Posterior vena cava (tissue), 2 donors: ENCODE measurements at regions not wholly inside any gene's neighbourhood (a gene's known extent, or its start where the extent isn't known, plus 50 kb on each side); places are given as distances from the start of the nearest gene placed in this dataset.
"Not testable (repeated sequence)": the region's sequence is repeated elsewhere in the genome, so short reads cannot be mapped to it uniquely, and the experiment has no call there.

Experiments
- DNase-seq: peaks from one replicate; pipeline ENCODE4 v3.0.0-alpha.2; 2020; ENCODE audit warnings: low spot score
- intact Hi-C, 2 donors: fragments of 100-400 bp; cut with DNase I; formaldehyde crosslinking; loops; one replicate each; pipeline versions ENCODE4 v1.14.1 to v1.14.2; 2022 to 2023
- donor health status: DM: yes; HTN: yes; CAD: no.
- donor health status: DM: yes; HTN: yes; CAD: no.

- intact Hi-C loops, result no loop called here
- DNase-seq, result no peak
Observed at GRCh38 chr4:107472265-107472948, 247.6 kb downstream of the PAPSS1 start.

- intact Hi-C loops, result no loop called here
- no peak for DNase-seq
Observed at GRCh38 chr4:107470173-107470572, 249.9 kb downstream of the PAPSS1 start.

- DNase-seq, result no peak
- intact Hi-C loops, result no loop called here
Observed at GRCh38 chr4:107468812-107469211, 251.2 kb downstream of the PAPSS1 start.

- no peak for DNase-seq
- intact Hi-C loops, result no loop called here
Observed at GRCh38 chr4:107468156-107468555, 251.9 kb downstream of the PAPSS1 start.

- no peak for DNase-seq
- intact Hi-C loops, result no loop called here
Observed at GRCh38 chr4:107467461-107467860, 252.6 kb downstream of the PAPSS1 start.

GRCh38 chr4:107458194-107458593 is 261.8 kb downstream of the PAPSS1 start:
- DNase-seq, result no peak
- intact Hi-C loops, result loop anchor here in 1 of 2 donors (5.0 kb wide), 1 partner anchor 674 kb away; no protein-coding TSS in a partner anchor

GRCh38 chr4:107453987-107454386 is 266.0 kb downstream of the PAPSS1 start:
- DNase-seq, result no peak
- intact Hi-C loops, result no loop called here

- intact Hi-C loops, result no loop called here
- no peak for DNase-seq
Observed at GRCh38 chr4:107452717-107453630, 267.1 kb downstream of the PAPSS1 start.

- intact Hi-C loops, result no loop called here
Observed at GRCh38 chr4:107449611-107450369, 270.2 kb downstream of the PAPSS1 start.

GRCh38 chr4:107442538-107443111 is 277.4 kb downstream of the PAPSS1 start:
- no peak for DNase-seq
- intact Hi-C loops, result no loop called here

More at GRCh38 chr4:107449611-107450369, 270.2 kb downstream of the PAPSS1 start:
- no peak for DNase-seq

GRCh38 chr4:107439401-107439800 is 280.6 kb downstream of the PAPSS1 start:
- DNase-seq, result no peak
- intact Hi-C loops, result no loop called here

GRCh38 chr4:107436471-107436870 is 283.6 kb downstream of the PAPSS1 start:
- DNase-seq, intact Hi-C loops: not testable (repeated sequence)

- intact Hi-C loops, result no loop called here
- DNase-seq, result no peak
Observed at GRCh38 chr4:107432451-107432850, 287.6 kb downstream of the PAPSS1 start.

- no peak for DNase-seq
- intact Hi-C loops, result no loop called here
Observed at GRCh38 chr4:107423677-107424405, 296.2 kb downstream of the PAPSS1 start.

GRCh38 chr4:107419536-107419935 is 300.5 kb downstream of the PAPSS1 start:
- DNase-seq, intact Hi-C loops: not testable (repeated sequence)

- intact Hi-C loops, result no loop called here
- DNase-seq, result no peak
Observed at GRCh38 chr4:107419052-107419451, 301.0 kb downstream of the PAPSS1 start.

GRCh38 chr4:107415490-107415889 is 304.5 kb downstream of the PAPSS1 start:
- DNase-seq, intact Hi-C loops: not testable (repeated sequence)

- intact Hi-C loops, result not testable (repeated sequence)
Observed at GRCh38 chr4:107409872-107410271, 310.2 kb downstream of the PAPSS1 start.

GRCh38 chr4:107408968-107409367 is 311.1 kb downstream of the PAPSS1 start:
- intact Hi-C loops, result no loop called here
- no peak for DNase-seq

More at GRCh38 chr4:107409872-107410271, 310.2 kb downstream of the PAPSS1 start:
- DNase-seq, result not testable (repeated sequence)
